GM23338 (cell line): ENCODE measurements at regions not wholly inside any gene's neighbourhood (a gene's known extent, or its start where the extent isn't known, plus 50 kb on each side); places are given as distances from the start of the nearest gene placed in this dataset.

Experiments used
- CREB1 ChIP-seq: fragments of 250-450 bp; sonication (Bioruptor Pico); IDR thresholded peaks from 2 replicates; pipeline ENCODE4 v1.5.0; 2020; ENCODE audit warnings: low read depth, mild to moderate bottlenecking, moderate library complexity
- CTCF ChIP-seq, 2 experiments: fragments of 200-600 bp in 1 of 2; sonication (generic) in 1 of 2; conservative IDR thresholded peaks; 2 replicates each; pipeline versions ENCODE4 v1.5.1 to v1.6.1; 2016 to 2017; ENCODE audit warnings: antibody characterized with exemption in 2 of 2, low read depth in 2 of 2, mild to moderate bottlenecking in 2 of 2, moderate library complexity in 1 of 2
- EZH2 ChIP-seq: fragments of 200-600 bp; sonication (generic); IDR thresholded peaks from one replicate; pipeline ENCODE4 v1.8.0; 2017; ENCODE audit warnings: antibody characterized with exemption, mild to moderate bottlenecking, low read depth; ENCODE audit not compliant: unreplicated experiment
- EZH2phosphoT487 ChIP-seq: fragments of 200-600 bp; sonication (generic); IDR thresholded peaks from one replicate; pipeline ENCODE4 v1.8.1; 2018; ENCODE audit warnings: antibody characterized with exemption; ENCODE audit not compliant: unreplicated experiment
- JUNB ChIP-seq: IDR thresholded peaks from one replicate; pipeline ENCODE4 v1.6.1; 2016; ENCODE audit warnings: antibody characterized with exemption; ENCODE audit not compliant: unreplicated experiment
- NANOG ChIP-seq: IDR thresholded peaks from 2 replicates; pipeline ENCODE4 v1.6.1; 2016; ENCODE audit warnings: antibody characterized with exemption, borderline replicate concordance
- POLR2AphosphoS5 ChIP-seq: IDR thresholded peaks from 2 replicates; pipeline ENCODE4 v1.6.1; 2016; ENCODE audit warnings: antibody characterized with exemption, low read depth
- REST ChIP-seq: IDR thresholded peaks from one replicate; pipeline ENCODE4 v1.6.1; 2018; ENCODE audit warnings: antibody characterized with exemption; ENCODE audit not compliant: unreplicated experiment
- STAT1 ChIP-seq: IDR thresholded peaks from one replicate; pipeline ENCODE4 v1.6.1; 2016; ENCODE audit warnings: antibody characterized with exemption; ENCODE audit not compliant: unreplicated experiment
- TF ChIP-seq, protein P1 (sequence below): IDR thresholded peaks from 2 replicates; pipeline ENCODE4 v1.6.1; 2016; ENCODE audit warnings: antibody characterized with exemption

DNA sequence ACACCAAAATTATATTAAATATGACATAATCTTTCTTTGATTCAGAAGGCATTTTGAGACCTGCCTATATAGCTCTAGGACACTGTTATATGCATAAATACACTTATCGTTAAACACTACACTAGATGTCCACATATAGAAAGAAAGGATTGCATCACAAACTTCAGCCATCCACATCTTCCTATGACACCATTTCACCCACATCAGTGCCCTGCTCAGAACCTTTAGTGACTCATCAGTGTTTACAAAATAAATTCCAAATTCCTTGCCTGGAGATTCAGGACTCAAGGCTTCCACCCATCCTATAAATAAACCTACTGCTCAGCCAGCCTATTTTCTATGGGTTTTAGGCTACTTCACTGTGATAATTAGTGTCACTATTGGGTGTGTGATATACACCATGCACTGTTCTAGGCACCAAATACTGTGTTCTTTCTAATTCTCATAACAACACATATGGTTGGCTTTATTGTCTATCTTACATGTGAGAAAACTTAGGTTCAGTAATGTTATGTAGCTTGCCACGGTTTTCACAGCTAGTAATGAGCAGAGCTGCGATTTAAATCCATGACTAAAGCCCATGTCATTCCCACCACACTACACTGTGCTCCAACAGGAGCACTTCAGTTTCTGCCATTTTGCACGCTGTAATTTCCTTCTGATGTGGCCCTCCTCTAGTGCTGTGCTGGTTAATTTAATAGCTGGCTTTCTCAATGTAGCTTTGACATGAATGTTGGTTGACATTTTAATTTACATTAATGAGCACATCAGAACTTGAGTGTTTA, 103.3 kb downstream of the SREK1 start:
- TF ChIP-seq EZH2 (no peak), CTCF (conservative IDR thresholded peaks at IDR 0.05; ENCODE audit: low read depth in 2 of 2) (no peak), POLR2AphosphoS5 (no peak), REST (no peak), EZH2phosphoT487 (no peak), NANOG (no peak), JUNB (no peak), CREB1 (no peak), STAT1 (no peak)
- TF ChIP-seq, protein P1, sequence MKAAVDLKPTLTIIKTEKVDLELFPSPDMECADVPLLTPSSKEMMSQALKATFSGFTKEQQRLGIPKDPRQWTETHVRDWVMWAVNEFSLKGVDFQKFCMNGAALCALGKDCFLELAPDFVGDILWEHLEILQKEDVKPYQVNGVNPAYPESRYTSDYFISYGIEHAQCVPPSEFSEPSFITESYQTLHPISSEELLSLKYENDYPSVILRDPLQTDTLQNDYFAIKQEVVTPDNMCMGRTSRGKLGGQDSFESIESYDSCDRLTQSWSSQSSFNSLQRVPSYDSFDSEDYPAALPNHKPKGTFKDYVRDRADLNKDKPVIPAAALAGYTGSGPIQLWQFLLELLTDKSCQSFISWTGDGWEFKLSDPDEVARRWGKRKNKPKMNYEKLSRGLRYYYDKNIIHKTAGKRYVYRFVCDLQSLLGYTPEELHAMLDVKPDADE, result no peak
